GM21786 (cell line): ENCODE measurements at regions not wholly inside any gene's neighbourhood (a gene's known extent, or its start where the extent isn't known, plus 50 kb on each side); places are given as distances from the start of the nearest gene placed in this dataset.
"Not testable (repeated sequence)": the region's sequence is repeated elsewhere in the genome, so short reads cannot be mapped to it uniquely, and the experiment has no call there.

Experiments used
- ATAC-seq: cut with Tn5 transposase; IDR thresholded peaks from one replicate; pipeline ENCODE4 v1.9.1; 2021; ENCODE audit not compliant: unreplicated experiment

DNA sequence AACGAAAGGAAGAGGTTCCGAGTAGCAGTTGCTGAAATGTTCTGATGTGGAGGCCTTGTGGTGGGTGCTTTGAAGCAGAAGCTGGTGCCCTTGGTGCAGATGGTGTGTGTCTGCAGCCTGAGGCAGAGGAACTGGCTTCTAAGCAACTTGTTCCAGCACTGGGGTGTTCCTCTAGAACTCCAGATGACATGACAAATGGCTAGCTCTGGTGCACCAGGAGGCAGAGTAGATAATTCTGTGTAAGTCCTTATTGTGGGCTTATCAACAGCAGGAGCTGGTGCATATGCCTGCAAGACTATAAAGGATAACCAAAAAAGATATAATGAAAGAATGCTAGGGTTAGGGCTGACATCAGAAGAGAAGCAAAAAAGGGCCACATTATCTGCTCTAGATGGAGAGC, 76.5 kb downstream of the ARL5B start:
- no peak for ATAC-seq

DNA sequence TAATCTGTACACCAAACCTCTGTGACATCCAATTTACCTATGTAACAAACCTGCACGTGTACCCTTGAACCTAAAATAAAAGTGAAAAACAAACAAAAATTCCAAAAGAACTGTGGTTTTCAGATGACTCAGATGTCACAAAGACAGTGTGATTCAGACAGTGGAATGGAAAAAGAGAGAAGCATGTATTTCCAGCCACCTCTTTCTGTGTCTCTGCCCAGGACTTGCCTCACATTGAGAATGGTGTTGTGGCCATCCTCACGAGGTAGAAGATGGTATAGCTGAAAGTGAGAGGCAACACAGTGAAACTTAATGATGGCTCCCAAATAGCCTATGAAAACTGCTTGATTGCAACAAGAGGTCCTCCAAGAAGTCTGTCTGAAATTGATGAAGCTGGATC, 78.0 kb downstream of the ARL5B start:
- no peak for ATAC-seq

DNA sequence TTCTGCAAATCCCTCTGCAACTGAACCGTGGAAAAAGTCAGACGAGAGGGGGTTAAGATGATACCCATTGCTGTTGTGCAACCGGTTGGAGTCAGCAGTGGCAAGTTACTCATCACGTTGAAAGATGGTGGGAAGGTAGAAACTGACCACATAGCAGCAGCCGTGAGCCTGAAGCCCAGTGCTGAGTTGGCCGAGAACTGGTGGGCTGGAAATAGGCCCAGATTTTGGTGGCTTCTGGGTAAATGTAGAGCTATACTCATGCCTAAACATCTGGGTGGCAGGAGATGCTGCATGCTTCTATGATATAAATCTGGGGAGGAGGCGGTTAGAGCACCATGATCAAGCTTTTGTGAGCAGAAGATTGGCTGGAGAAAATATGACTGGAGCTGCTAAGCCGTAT, 78.6 kb downstream of the ARL5B start:
- no peak for ATAC-seq

DNA sequence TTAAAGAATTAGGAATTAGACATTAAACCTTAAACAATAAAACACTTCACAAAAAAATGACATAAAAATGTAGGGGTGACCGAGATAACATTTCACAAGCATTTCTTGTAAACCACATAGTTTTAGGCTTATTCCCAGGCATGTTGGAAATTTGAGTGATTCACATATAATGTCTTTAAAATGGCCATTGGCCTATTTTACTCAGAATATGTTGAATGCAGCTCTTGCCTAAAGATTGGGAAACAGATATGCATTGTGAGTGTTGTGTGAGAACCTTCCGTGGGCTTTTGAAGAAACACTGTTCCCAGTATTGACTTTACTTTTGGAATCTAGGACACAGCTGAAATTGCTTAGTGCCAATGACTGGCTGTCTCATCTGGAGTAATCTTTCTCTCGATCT, 79.6 kb downstream of the ARL5B start:
- ATAC-seq = no peak

DNA sequence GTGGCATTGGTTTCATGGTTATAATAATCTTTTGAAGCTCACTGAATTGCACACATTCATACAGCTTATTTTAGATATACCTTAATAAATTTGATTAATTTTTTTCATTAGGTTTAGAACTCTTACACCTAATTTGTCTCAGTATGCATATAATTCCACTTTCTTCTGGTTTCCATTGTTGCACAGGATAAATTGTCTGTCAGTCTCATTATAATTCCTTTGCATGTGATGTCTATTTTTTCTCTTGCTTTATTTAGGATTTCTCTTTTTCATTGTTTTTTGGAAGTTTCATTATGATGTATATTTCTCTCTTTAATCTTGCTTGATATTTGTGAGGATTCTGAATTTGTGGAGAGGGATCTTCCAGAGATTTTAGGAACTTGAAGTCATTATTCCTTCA, 84.7 kb downstream of the ARL5B start:
- ATAC-seq = no peak

DNA sequence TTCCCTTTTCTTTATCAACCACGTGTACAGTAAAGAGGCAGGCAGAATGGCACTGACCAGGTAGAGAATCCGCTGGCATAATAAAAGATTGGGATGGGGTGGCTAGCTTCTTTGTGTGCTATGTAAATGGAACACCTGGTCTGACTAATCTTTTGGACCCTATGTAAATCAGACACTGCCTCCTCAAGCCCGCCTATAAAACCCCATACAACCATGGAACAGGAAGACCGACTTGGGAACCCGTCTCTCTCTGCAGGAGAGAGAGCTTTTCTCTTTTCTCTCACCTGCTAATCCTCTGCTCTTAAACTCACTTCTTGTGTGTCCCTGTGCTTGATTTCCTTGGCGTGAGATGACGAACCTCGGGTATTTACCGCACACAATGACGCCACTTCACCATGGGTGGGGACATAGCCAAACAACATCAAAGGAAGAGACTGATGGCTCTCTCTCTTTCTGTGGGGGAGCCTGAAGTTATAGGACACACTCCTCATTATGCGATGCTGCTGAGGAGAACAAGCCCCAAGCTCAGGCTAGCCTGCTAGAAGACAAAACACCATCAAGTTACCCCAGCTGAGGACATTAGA, 94.2 kb downstream of the ARL5B start:
- no peak for ATAC-seq

DNA sequence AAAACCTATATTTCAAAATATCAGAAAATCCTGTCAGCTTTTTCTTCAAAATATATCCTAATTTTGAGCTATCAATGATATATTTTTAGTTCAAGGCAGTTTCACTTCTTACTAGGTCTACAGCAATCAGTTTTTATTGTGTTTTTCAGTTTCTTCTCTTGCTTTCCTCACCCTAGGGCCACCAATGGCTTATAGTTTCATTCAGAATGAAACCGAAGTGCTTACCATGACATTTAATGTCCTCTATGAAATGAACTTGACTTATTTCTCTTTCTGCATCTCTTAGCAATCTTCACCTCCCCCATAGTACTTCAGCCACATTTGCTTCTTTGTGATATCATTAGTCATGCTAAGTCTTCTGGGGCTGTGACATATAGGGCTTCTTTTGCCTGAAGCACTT, 100.3 kb downstream of the ARL5B start:
- ATAC-seq = peak; percentile 64

DNA sequence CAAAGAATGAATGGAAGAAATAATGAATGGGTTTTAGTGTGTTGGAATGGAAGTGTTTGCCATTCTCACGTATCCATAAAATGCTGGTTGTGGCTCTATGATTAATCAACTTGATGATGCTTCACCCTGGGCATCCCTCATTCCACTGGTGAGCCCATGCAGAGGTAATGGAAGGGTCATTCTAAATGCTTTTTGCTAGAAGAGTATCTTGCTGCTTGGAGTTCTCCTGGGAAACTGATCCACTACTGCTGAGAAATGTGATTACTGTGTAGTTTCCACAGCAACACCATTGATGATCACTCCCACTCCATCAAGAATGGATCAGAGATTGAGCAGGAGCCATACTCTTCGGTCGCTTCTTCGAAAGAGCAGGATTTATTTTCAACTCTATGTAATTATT, 101.6 kb downstream of the ARL5B start:
- ATAC-seq = no peak

DNA sequence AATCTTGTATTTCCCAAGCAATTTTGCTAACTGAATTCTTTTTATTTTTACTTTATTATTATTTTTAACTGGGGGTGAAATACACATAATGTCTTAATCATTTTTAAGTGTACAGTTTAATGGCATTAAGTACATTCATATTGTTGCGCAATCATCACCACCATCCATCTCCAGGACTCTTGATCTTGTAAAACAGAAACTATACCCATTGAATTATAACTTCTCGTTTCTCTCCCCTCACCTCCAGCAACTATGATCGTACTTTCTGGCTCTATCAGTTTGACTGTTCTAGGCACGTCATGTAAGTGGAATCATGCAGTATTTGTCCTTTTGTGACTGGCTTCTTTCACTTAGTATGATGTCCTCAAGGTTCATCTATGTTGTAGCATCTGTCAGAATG, 108.8 kb downstream of the ARL5B start:
- ATAC-seq = no peak

DNA sequence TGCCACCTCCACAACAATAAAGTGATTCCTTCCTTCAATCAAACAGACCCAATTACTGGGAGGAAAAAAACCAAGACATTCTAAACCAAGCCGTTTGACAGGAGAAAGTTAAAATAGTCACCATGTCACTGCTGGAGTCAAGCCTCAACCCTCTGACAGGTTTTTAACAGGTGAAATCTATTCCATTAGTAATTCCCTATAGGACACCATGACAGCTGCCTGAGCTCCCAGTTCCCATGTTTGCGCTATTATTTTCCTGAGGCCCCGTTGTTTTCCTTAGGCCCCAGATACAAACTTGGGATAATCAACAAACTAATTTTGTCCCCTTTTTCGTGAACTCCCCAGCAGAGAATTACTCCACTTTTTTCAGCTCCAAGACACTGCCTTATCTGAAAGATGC, 113.9 kb downstream of the ARL5B start:
- no peak for ATAC-seq

DNA sequence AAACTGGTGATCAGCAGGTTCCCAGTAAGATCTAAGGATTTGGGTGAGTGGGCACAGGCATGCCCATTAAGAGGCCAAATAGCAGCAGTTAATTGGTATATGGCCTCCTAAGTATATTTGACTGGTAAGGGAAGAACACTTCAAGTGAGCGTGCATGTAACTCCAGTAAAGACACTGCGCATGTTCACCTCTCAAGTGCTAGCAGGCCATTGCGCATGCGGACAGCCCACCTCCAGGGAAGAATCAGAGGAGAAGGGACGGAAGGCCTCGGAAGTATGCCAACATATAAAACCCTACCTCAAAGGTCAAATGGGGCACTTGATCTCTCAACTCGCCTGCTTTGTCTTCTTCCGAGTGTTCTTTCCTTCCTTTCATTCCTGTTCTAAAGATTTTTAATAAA, 118.0 kb downstream of the ARL5B start:
- no peak for ATAC-seq

DNA sequence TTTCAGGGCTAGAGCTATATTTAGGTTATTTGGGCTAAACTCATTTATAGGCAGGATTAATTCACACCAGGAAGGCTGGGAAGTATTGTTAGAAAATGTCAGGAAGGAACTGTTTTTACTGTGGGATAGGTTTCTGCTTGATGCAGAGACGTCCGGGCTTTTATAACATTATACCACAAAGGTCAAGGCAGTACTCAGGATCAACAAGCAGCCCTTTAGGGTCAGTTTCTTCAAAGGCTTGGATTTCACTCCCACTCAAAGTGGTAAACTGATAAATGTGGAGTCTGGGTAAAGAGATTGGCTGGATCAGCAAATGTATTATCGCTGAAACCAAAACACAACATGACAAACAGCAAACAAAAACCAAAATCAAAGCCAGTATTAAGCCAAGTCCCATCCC, 127.2 kb downstream of the ARL5B start:
- no peak for ATAC-seq

DNA sequence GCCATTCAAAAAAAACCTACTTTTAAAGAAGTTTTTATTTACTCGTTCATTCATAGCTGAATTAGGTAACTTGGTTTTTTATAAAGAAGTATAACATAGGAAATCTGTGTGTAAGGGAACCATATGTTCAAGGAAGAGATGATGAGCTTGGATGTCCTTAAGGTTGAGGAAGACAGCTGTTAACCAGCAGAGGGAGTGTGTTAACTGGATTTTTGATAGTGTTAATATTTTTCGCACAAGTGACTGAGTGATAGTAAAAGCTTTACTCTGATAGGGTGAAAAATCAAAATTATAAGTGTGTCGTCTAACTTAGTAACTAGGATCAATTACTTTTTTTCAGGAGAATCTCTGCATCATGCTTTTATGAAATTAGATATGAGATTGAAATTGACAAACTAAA, 134.7 kb downstream of the ARL5B start:
- no peak for ATAC-seq

DNA sequence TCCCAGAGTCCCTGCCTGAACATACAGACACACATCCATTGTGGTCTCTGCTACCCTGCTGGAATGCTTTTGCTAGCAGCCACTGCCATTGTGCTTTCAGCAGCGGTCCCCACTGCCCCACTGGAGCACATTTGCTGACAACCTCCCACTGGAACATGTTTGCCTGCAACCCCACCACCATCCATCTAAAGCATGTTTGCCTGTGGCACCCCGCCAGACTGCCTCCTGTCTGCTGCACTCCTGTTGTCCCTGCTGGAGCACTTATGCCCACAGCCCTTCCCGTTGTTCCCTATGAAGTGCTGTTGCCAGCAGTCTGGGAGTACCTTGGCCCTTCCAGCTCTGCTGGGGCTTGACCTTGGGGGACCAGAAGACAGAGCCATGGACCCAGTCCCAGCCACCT, 136.3 kb downstream of the ARL5B start:
- no peak for ATAC-seq

DNA sequence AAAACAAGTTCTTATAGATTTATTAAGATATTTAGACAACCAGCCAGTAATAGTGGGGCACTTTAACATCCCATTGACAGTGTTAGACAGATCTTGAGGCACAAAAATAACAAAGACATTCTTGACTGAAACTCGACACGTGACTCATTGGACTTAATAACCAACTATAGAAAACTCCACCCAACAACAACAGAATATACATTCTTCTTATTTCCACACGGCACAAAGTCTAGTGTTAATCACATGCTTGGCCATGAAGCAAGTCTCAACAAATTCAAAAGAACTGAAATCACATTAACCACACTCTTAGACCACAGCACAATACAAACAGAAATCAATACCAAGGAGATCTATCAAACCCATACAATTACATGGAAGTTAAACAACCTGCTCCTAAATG, 138.1 kb downstream of the ARL5B start:
- no peak for ATAC-seq

DNA sequence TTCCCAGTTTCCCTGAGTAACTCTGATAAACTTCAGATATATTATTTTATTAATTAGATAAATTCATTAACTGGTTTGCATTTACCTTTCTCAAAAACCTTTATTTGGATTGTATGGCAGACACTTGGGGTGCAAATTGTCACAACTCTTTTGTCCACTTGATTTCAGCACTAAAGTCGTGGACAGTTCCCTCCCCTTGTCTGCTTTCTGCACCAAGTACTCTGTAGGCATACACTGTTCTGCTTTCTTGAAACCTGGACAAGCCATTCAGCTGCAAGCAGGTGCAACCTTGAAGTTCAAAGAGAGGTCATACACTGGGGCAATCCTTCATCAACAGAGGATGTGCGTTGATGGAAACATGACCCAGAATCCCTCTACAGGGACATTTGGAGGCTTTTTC, 162.9 kb downstream of the ARL5B start:
- ATAC-seq = no peak

DNA sequence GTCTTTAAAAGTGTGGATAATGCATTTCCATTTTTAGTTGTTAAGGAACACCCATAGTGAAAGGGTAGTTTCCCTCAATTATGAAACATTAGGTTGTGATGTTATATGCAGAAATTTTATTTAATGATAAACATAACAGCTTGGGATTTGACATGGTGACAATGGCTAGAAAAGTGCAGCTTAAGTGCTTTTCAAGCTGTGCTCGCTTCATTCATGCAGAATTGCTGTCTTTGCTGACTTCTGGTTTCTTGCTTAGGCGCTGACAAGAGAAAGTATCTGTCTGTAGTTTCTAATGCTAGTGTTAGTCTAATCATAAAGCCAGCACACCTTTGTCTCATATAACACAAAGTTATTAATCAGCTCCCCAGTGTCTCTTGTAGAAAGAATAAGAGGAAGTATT, 170.0 kb downstream of the ARL5B start:
- no peak for ATAC-seq

DNA sequence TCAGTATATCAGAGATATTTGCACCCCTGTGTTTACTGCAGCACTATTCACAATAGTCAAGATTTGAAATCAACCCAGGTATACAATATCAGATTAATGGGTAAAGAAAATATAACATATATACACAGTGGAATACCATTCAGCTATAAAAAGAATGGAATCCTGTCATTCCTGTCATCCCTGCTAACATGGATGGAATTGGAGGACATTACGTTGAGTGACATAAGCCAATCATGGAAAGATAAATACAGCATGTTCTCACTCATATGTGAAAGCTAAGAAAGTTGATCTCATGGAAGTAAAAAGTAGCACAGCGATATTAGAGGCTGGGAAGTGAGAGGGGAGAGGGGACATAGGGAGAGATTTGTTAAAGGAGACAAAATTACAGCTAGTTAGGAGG, 171.0 kb downstream of the ARL5B start:
- ATAC-seq = no peak

DNA sequence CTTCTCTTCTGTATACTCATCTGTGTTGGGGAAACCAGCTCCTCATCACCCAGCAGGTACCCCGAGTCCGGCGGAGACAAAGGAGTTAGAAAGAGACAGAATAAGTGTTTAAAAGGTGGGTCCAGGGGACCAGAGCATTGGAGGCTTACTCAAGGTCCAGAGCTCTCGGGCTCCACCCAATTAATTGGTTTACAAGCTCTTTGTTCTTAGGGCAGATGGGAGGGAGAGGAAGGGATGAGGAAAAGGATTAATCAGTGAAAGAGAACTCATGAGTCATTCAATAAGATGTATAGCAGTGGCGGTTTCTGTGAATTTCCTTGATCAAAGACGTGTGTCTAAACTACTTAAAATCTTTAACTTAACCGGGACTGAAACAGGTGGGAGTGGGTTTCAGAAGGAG, 192.0 kb upstream of the MALRD1 start:
- not testable (repeated sequence) for ATAC-seq

DNA sequence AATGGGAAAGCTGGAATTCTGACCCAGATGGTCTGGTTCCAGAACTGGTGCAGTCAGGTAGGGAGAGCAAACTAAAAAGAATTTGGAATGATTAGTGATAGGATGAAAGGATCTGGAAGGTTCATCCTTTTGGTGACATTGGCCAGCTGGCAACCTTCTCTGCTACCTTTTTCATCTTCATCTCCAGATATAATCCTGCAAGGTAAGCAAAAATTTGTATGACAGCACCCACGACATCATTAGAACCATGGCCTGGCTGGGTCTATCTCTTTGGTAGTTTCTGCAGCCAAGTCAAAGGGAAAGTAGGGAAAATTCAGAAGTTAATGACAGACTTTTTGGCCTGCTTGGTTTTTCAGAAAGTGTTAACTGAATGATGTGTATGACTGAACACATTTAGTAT, 188.9 kb upstream of the MALRD1 start:
- no peak for ATAC-seq

DNA sequence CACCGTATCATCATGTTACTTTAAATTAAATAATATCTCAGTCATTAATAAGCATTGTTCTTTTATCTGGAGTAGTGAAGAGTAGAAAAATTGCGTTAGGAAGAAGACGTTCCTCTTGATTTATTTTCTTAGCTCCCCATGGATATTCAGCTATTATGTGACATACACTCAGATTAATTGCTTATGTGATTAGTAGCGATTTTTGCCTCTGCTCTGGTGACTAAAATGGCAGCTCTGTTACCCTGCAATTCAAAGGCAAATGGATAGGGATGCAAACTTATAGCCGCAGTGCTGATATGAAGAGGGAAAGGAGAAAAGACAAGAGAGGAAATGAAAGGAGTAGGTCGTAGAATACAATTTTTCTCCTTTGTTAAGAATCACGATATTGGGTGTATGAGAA, 188.4 kb upstream of the MALRD1 start:
- no peak for ATAC-seq

DNA sequence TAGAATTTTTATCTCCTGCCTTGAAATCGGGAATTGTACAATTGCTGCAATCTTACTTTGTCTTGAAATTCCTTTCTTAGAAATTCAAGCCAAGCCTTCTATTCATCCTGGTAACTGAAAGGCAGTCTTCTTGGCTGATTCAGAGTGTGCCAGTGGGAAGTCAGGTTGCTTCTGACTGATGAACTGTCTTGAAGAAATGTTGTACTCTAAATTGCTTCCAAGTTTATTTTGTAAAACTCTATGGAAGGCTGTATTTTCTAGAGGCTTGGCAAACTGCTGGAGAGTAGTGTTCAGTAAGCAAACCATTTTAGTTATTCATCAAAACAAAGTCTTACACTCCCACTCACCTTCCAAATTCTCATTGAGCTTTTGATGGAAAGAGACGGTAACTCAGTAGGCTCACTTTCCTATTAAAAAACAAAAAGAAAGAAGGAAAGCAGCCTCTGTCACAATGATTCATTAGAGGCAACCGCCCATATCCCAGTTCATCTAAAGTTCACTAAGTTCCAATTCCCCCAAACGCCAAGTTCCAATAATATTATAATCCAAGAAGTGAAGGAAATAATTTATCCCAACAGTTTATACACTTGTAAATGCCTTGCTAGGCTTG, 187.9 kb upstream of the MALRD1 start:
- no peak for ATAC-seq

DNA sequence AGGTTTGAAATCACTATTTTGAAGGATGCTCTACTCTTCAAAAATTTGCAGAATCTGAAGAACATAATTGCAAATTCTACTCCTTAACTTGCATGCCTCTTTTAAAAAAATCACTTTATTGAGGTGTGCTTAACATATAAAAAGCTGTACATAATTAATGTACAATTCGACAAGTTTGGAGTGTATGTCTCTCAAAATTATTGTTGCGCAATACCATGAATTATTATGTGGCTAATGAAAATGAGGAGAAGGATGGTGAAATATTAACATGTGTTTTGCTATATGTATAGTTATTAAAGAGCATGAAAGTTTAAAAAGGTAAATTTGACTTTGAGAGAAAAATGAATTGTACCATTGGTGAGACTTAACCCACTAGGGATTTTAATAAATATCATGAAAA, 187.2 kb upstream of the MALRD1 start:
- no peak for ATAC-seq
